GM23248 (cell line): ENCODE measurements at regions not wholly inside any gene's neighbourhood (a gene's known extent, or its start where the extent isn't known, plus 50 kb on each side); places are given as distances from the start of the nearest gene placed in this dataset.

Experiments
- DNase-seq: peaks from one replicate; pipeline ENCODE4 v3.0.0-alpha.2; 2015
- H2AFZ ChIP-seq: fragments of 200-600 bp; sonication (generic); 2 replicates; pipeline ENCODE4 v1.6.1; 2016; ENCODE audit warnings: antibody characterized with exemption
- H3F3A ChIP-seq: fragments of 200-600 bp; sonication (generic); 2 replicates; pipeline ENCODE4 v1.6.1; 2016; ENCODE audit warnings: mild to moderate bottlenecking, antibody characterized with exemption, mixed run types; ENCODE audit not compliant: insufficient read depth
- H3K27ac ChIP-seq: fragments of 200-600 bp; sonication (generic); 2 replicates; pipeline ENCODE4 v1.5.1; 2016; ENCODE audit warnings: mild to moderate bottlenecking
- H3K27me3 ChIP-seq: fragments of 200-600 bp; sonication (generic); replicated peaks from 2 replicates; pipeline ENCODE4 v1.6.1; 2016; ENCODE audit warnings: mild to moderate bottlenecking; ENCODE audit not compliant: insufficient read depth
- H3K36me3 ChIP-seq: fragments of 200-600 bp; sonication (generic); 2 replicates; pipeline ENCODE4 v1.6.1; 2016; ENCODE audit warnings: low read depth, mild to moderate bottlenecking
- H3K4me1 ChIP-seq: fragments of 200-600 bp; sonication (generic); 2 replicates; pipeline ENCODE4 v1.6.1; 2016; ENCODE audit warnings: mild to moderate bottlenecking; ENCODE audit not compliant: insufficient read depth
- H3K4me2 ChIP-seq: fragments of 200-600 bp; sonication (generic); one replicate; pipeline ENCODE4 v1.6.1; 2016; ENCODE audit warnings: mild to moderate bottlenecking; ENCODE audit not compliant: unreplicated experiment
- H3K4me3 ChIP-seq: fragments of 200-600 bp; sonication (generic); 2 replicates; pipeline ENCODE4 v1.5.1; 2016; ENCODE audit warnings: mild to moderate bottlenecking
- H3K79me2 ChIP-seq: fragments of 200-600 bp; sonication (generic); 2 replicates; pipeline ENCODE4 v1.6.1; 2016; ENCODE audit warnings: mild to moderate bottlenecking; ENCODE audit not compliant: insufficient read depth
- H3K9ac ChIP-seq: fragments of 200-600 bp; sonication (generic); 2 replicates; pipeline ENCODE4 v1.6.1; 2016; ENCODE audit warnings: mild to moderate bottlenecking
- H3K9me2 ChIP-seq: fragments of 200-600 bp; sonication (generic); 2 replicates; pipeline ENCODE4 v1.6.1; 2016; ENCODE audit warnings: mixed run types, mild to moderate bottlenecking, moderate library complexity; ENCODE audit not compliant: insufficient read depth
- H3K9me3 ChIP-seq: fragments of 200-600 bp; sonication (generic); one replicate; pipeline ENCODE4 v1.6.1; 2017; ENCODE audit warnings: low read depth
- H4K20me1 ChIP-seq: fragments of 200-600 bp; sonication (generic); 2 replicates; pipeline ENCODE4 v1.6.0; 2016; ENCODE audit not compliant: insufficient read depth
- EZH2 ChIP-seq: fragments of 200-600 bp; sonication (generic); IDR thresholded peaks from 2 replicates; pipeline ENCODE4 v1.6.1; 2018; ENCODE audit warnings: antibody characterized with exemption, mild to moderate bottlenecking; ENCODE audit not compliant: insufficient read depth, poor library complexity, severe bottlenecking
- EZH2phosphoT487 ChIP-seq: fragments of 200-600 bp; sonication (generic); IDR thresholded peaks from 2 replicates; pipeline ENCODE4 v1.6.1; 2018; ENCODE audit warnings: antibody characterized with exemption, moderate library complexity, mild to moderate bottlenecking, low read depth; ENCODE audit not compliant: insufficient read depth
- WGBS, 2 experiments: methylation state at CpG; one replicate each; pipeline ENCODE4 v1.1.6; 2015 to 2017; ENCODE audit warnings: low lambda C conversion rate in 2 of 2, low coverage in 1 of 2; ENCODE audit errors: missing lambda C conversion rate in 2 of 2; 5-methylcytosine and 5-hydroxymethylcytosine counted together
- in situ Hi-C: fragments of 300-500 bp; cut with MboI; formaldehyde crosslinking; loops from 2 replicates; pipeline ENCODE4 v1.15.0; 2020

GRCh38 chr15:87263871-87264270 lies 992.7 kb downstream of the NTRK3 start:
- DNase-seq = no peak
- H3K4me2 ChIP-seq = no peak overlapping the region
- no peak overlapping the region for H3K4me3 ChIP-seq
- WGBS, 2 experiments = 5 to 6% methylated on average over 2 of the region's 2 CpGs
- H2AFZ ChIP-seq = no peak overlapping the region
- no peak overlapping the region for H3K9ac ChIP-seq
- H3K4me1 ChIP-seq = no peaks in the 10 kb centered on the region
- H3F3A ChIP-seq = no peaks in the 10 kb centered on the region
- TF ChIP-seq EZH2phosphoT487 = no peak
- TF ChIP-seq EZH2 = no peak
- no peaks in the 10 kb centered on the region for H3K36me3 ChIP-seq
- H3K9me3 ChIP-seq = no peaks in the 10 kb centered on the region
- no peaks in the 10 kb centered on the region for H3K9me2 ChIP-seq
- no peaks in the 10 kb centered on the region for H4K20me1 ChIP-seq
- H3K27me3 ChIP-seq = no peaks in the 10 kb centered on the region
- no peaks in the 10 kb centered on the region for H3K79me2 ChIP-seq
- in situ Hi-C loops = no loop called here
- no peak overlapping the region for H3K27ac ChIP-seq

- H4K20me1 ChIP-seq = no peaks in the 10 kb centered on the region
- no peak overlapping the region for H2AFZ ChIP-seq
- H3K4me2 ChIP-seq = no peak overlapping the region
- DNase-seq = no peak
- no peak overlapping the region for H3K27ac ChIP-seq
- in situ Hi-C loops = no loop called here
- no peaks in the 10 kb centered on the region for H3K4me1 ChIP-seq
- no peak for TF ChIP-seq EZH2
- no peaks in the 10 kb centered on the region for H3K79me2 ChIP-seq
- H3K36me3 ChIP-seq = no peaks in the 10 kb centered on the region
- no peaks in the 10 kb centered on the region for H3K27me3 ChIP-seq
- no peaks in the 10 kb centered on the region for H3F3A ChIP-seq
- H3K9ac ChIP-seq = no peak overlapping the region
- no peaks in the 10 kb centered on the region for H3K9me3 ChIP-seq
- no peak overlapping the region for H3K4me3 ChIP-seq
- no peaks in the 10 kb centered on the region for H3K9me2 ChIP-seq
Observed at GRCh38 chr15:87263296-87263695, 993.2 kb downstream of the NTRK3 start.

- Histone ChIP-seq H3K9me3 (no peaks in the 10 kb centered on the region), H3K79me2 (no peaks in the 10 kb centered on the region), H3K9me2 (no peaks in the 10 kb centered on the region), H3K4me2 (no peak overlapping the region), H3K9ac (no peak overlapping the region), H2AFZ (no peak overlapping the region), H3K27me3 (no peaks in the 10 kb centered on the region), H3F3A (no peaks in the 10 kb centered on the region), H3K4me1 (no peaks in the 10 kb centered on the region), H3K4me3 (no peak overlapping the region), H3K27ac (no peak overlapping the region), H3K36me3 (no peaks in the 10 kb centered on the region), H4K20me1 (no peaks in the 10 kb centered on the region)
- TF ChIP-seq EZH2phosphoT487 = no peak
- DNase-seq = no peak
- in situ Hi-C loops = no loop called here
- 36 to 39% methylated on average over 5 of the region's 5 CpGs for WGBS, 2 experiments
Observed at GRCh38 chr15:87245592-87245991, 1010.9 kb downstream of the NTRK3 start.

- Histone ChIP-seq H3F3A (no peaks in the 10 kb centered on the region), H3K4me3 (no peak overlapping the region), H3K27ac (no peak overlapping the region), H3K9me2 (no peaks in the 10 kb centered on the region), H3K9me3 (no peaks in the 10 kb centered on the region), H2AFZ (no peak overlapping the region), H3K79me2 (no peaks in the 10 kb centered on the region), H3K27me3 (no peaks in the 10 kb centered on the region), H4K20me1 (no peaks in the 10 kb centered on the region), H3K4me2 (no peak overlapping the region), H3K36me3 (no peaks in the 10 kb centered on the region), H3K4me1 (no peaks in the 10 kb centered on the region), H3K9ac (no peak overlapping the region)
- no peak for TF ChIP-seq EZH2phosphoT487
- TF ChIP-seq EZH2 = no peak
- in situ Hi-C loops = no loop called here
- no peak for DNase-seq
Observed at GRCh38 chr15:87243474-87243873, 1013.1 kb downstream of the NTRK3 start.

- Histone ChIP-seq H3K4me1 (no peaks in the 10 kb centered on the region), H2AFZ (no peak overlapping the region), H3K4me3 (no peak overlapping the region), H3F3A (no peaks in the 10 kb centered on the region), H3K27me3 (no peaks in the 10 kb centered on the region), H3K9me2 (no peaks in the 10 kb centered on the region), H3K9ac (no peak overlapping the region), H3K79me2 (no peaks in the 10 kb centered on the region), H3K27ac (no peak overlapping the region), H3K4me2 (no peak overlapping the region), H3K36me3 (no peaks in the 10 kb centered on the region), H4K20me1 (no peaks in the 10 kb centered on the region), H3K9me3 (no peaks in the 10 kb centered on the region)
- no peak for DNase-seq
- in situ Hi-C loops = no loop called here
- 25 to 35% methylated on average over 3 of the region's 3 CpGs for WGBS, 2 experiments
- TF ChIP-seq EZH2 = no peak
Observed at GRCh38 chr15:87239582-87240230, 1016.8 kb downstream of the NTRK3 start.
